HT1080 (cell line): ENCODE measurements at regions not wholly inside any gene's neighbourhood (a gene's known extent, or its start where the extent isn't known, plus 50 kb on each side); places are given as distances from the start of the nearest gene placed in this dataset.
"Not testable (repeated sequence)": the region's sequence is repeated elsewhere in the genome, so short reads cannot be mapped to it uniquely, and the experiment has no call there.

Experiments used
- DNase-seq: peaks from one replicate; pipeline ENCODE4 v3.0.0-alpha.2; 2015; ENCODE audit warnings: low read depth

GRCh38 chr20:6715401-6715941 is 52.0 kb upstream of the BMP2 start:
- no peak for DNase-seq

GRCh38 chr20:6714279-6714711 is 53.2 kb upstream of the BMP2 start:
- no peak for DNase-seq

GRCh38 chr20:6711951-6712649 is 55.4 kb upstream of the BMP2 start:
- no peak for DNase-seq

- DNase-seq = no peak
Observed at GRCh38 chr20:6709910-6710595, 57.4 kb upstream of the BMP2 start.

GRCh38 chr20:6708010-6708409 is 59.5 kb upstream of the BMP2 start:
- DNase-seq = peak; percentile 28

GRCh38 chr20:6707321-6707831 is 60.1 kb upstream of the BMP2 start:
- no peak for DNase-seq

GRCh38 chr20:6705926-6706548 is 61.4 kb upstream of the BMP2 start:
- no peak for DNase-seq

GRCh38 chr20:6705106-6705766 is 62.2 kb upstream of the BMP2 start:
- no peak for DNase-seq

GRCh38 chr20:6704132-6704861 is 63.2 kb upstream of the BMP2 start:
- peak; percentile 36 for DNase-seq

- no peak for DNase-seq
Observed at GRCh38 chr20:6703656-6704055, 63.8 kb upstream of the BMP2 start.

- DNase-seq = no peak
Observed at GRCh38 chr20:6703047-6703446, 64.4 kb upstream of the BMP2 start.

- no peak for DNase-seq
Observed at GRCh38 chr20:6702144-6702543, 65.3 kb upstream of the BMP2 start.

- DNase-seq = no peak
Observed at GRCh38 chr20:6700563-6701329, 66.7 kb upstream of the BMP2 start.

GRCh38 chr20:6699921-6700562 is 67.4 kb upstream of the BMP2 start:
- DNase-seq = peak; percentile 51

- no peak for DNase-seq
Observed at GRCh38 chr20:6698723-6699122, 68.8 kb upstream of the BMP2 start.

- no peak for DNase-seq
Observed at GRCh38 chr20:6698056-6698455, 69.4 kb upstream of the BMP2 start.

- no peak for DNase-seq
Observed at GRCh38 chr20:6697228-6697972, 70.1 kb upstream of the BMP2 start.

- DNase-seq = no peak
Observed at GRCh38 chr20:6696001-6696400, 71.5 kb upstream of the BMP2 start.

- not testable (repeated sequence) for DNase-seq
Observed at GRCh38 chr20:6693808-6694198, 73.7 kb upstream of the BMP2 start.
